ENCODE measurements at regions not wholly inside any gene's neighbourhood (a gene's known extent, or its start where the extent isn't known, plus 50 kb on each side); places are given as distances from the start of the nearest gene placed in this dataset.
A peak's percentile ranks its signal among the peaks of the same experiment; 100 is the strongest.

GRCh38 chr10:89829262-89829886 lies 128.0 kb downstream of the KIF20B start:
- DNase-seq (ENCODE audit: low read depth): no peak

GRCh38 chr10:89829887-89830269 lies 128.5 kb downstream of the KIF20B start:
- no peak for DNase-seq (ENCODE audit: low read depth)

- no peak for DNase-seq (ENCODE audit: low read depth)
Observed at GRCh38 chr10:89830624-89831023, 129.2 kb downstream of the KIF20B start.

GRCh38 chr10:89836840-89837164 lies 135.4 kb downstream of the KIF20B start:
- no peak for DNase-seq (ENCODE audit: low read depth)

- DNase-seq (ENCODE audit: low read depth): no peak
Observed at GRCh38 chr10:89837165-89838043, 136.0 kb downstream of the KIF20B start.

- no peak for DNase-seq (ENCODE audit: low read depth)
Observed at GRCh38 chr10:89838044-89838615, 136.7 kb downstream of the KIF20B start.

- DNase-seq (ENCODE audit: low read depth): no peak
Observed at GRCh38 chr10:89845541-89846280, 144.3 kb downstream of the KIF20B start.

GRCh38 chr10:89846281-89846630 lies 144.9 kb downstream of the KIF20B start:
- DNase-seq (ENCODE audit: low read depth): no peak

GRCh38 chr10:89846786-89847185 lies 145.4 kb downstream of the KIF20B start:
- no peak for DNase-seq (ENCODE audit: low read depth)

- no peak for DNase-seq (ENCODE audit: low read depth)
Observed at GRCh38 chr10:89852872-89853271, 151.5 kb downstream of the KIF20B start.

- no peak for DNase-seq (ENCODE audit: low read depth)
Observed at GRCh38 chr10:89853781-89854191, 152.4 kb downstream of the KIF20B start.

GRCh38 chr10:89857431-89858042 lies 156.1 kb downstream of the KIF20B start:
- no peak for DNase-seq (ENCODE audit: low read depth)

- DNase-seq (ENCODE audit: low read depth): no peak
Observed at GRCh38 chr10:89861199-89861573, 159.8 kb downstream of the KIF20B start.

GRCh38 chr10:89861584-89862301 lies 160.4 kb downstream of the KIF20B start:
- DNase-seq (ENCODE audit: low read depth): peak; percentile 16

- no peak for DNase-seq (ENCODE audit: low read depth)
Observed at GRCh38 chr10:89867964-89868363, 166.6 kb downstream of the KIF20B start.

- no peak for DNase-seq (ENCODE audit: low read depth)
Observed at GRCh38 chr10:89869180-89869579, 167.8 kb downstream of the KIF20B start.

GRCh38 chr10:89869592-89870156 lies 168.3 kb downstream of the KIF20B start:
- DNase-seq (ENCODE audit: low read depth): no peak

GRCh38 chr10:89870936-89871335 lies 169.5 kb downstream of the KIF20B start:
- no peak for DNase-seq (ENCODE audit: low read depth)

GRCh38 chr10:89873055-89873454 lies 171.7 kb downstream of the KIF20B start:
- DNase-seq (ENCODE audit: low read depth): no peak

GRCh38 chr10:89875557-89875956 lies 174.2 kb downstream of the KIF20B start:
- DNase-seq (ENCODE audit: low read depth): no peak

GRCh38 chr10:89879121-89879520 lies 177.7 kb downstream of the KIF20B start:
- no peak for DNase-seq (ENCODE audit: low read depth)

Data from GM04503 (cell line).